ENCODE measurements at regions not wholly inside any gene's neighbourhood (a gene's known extent, or its start where the extent isn't known, plus 50 kb on each side); places are given as distances from the start of the nearest gene placed in this dataset.

DNA sequence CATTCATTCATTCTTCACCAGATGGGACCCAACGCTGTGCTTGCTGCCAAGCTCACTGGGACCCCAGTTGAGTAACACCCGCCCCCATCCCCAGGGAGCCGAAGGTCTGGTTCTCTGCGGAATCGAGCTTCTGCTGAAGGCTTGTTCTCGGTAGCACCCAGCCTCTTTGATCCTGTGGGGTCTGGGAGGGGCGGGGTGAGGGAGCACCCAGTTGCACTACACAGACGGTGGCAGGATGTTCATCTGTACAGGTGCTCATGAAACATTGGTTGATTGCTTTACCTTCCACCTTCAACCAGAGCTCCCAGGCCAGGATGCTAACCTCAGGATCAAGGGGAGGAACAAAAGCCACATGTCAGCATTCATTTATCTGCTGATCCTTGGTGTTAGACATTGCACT is 77.7 kb upstream of the RGMA start:
- DNase-seq (ENCODE audit: low read depth in 2 of 2) = no peak

DNA sequence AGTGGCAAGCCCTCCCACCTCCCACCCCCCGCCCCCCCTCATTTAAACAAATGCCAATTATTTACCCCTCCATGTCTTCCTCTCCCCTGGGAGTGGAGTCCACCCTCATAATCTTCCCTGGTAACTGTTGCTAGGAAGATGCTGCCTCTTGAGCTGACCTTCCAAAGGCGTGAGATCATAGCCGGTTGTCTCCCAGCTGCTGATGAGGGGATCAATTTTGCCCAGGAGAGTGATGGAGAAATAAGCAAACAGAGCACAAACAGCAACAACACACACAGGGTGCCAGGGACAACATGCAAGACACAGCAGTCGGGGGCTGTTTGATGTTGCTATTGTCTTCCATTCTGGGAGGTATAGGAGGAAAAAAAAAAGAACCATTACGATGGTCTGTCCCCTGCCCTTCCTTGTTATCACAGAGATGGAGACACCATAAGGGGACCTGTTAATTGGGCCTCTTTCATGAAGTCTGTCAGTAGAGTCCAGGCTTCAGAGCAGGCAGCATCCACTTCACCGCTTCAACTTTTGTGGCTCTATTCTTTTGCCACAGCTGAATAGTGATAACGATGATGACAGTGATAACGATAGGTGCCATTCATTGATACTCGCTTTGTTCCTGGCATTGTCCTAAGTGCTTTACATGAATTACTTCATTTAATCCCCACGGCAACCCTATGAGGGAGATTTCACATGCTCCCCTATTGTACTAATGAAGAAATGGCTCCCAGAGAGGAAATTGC is 76.9 kb upstream of the RGMA start:
- no peak for DNase-seq (ENCODE audit: low read depth in 2 of 2)

- DNase-seq (ENCODE audit: low read depth in 2 of 2) = no peak
Measured at GRCh38 chr15:93164409-93164808, 75.4 kb upstream of the RGMA start.

- DNase-seq (ENCODE audit: low read depth in 2 of 2) = no peak
Measured at GRCh38 chr15:93162560-93162959, 73.5 kb upstream of the RGMA start.

- no peak for DNase-seq (ENCODE audit: low read depth in 2 of 2)
Measured at GRCh38 chr15:93159930-93160329, 70.9 kb upstream of the RGMA start.

- DNase-seq (ENCODE audit: low read depth in 2 of 2) = no peak
Measured at GRCh38 chr15:93158097-93158900, 69.3 kb upstream of the RGMA start.

DNA sequence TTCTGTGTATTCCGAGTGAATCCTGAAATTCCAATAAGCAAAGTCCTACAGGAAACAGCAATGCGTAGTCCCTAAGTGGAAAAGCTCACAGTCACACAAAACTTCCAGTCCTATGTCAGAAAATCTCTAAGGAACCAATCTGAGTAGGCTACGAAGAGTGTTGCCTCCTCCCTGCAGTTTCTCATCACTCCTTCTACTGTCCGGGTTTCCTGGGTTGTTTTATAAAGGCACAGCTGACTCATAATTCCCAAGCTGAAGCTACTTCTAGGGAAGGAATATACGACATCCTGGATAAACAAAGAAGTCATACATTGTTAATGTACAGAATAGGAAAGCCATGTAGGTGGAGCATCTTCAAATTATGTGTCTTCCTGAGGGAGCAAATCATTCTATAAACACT is 65.7 kb upstream of the RGMA start:
- DNase-seq (ENCODE audit: low read depth in 2 of 2) = no peak

DNA sequence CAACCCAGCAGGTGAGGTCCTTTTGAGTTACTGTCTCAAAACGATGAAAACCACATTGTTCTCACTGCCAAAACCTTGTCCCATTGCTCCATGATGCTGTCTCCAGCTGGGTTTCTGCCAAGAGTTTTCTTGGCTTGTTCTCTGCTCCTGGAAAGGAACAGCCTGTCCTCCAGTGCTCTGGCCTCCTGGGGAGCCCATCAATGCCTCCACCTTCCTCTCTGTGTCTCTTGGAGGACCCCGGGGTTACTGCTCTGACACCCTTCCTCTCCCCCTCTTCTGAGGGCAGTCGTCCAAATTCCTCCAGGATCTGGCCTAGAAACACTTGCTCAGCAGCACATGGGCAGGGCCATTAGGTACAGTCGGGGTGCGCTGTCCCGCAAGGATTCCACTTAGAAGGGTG is 63.9 kb upstream of the RGMA start:
- DNase-seq (ENCODE audit: low read depth in 2 of 2) = no peak

DNA sequence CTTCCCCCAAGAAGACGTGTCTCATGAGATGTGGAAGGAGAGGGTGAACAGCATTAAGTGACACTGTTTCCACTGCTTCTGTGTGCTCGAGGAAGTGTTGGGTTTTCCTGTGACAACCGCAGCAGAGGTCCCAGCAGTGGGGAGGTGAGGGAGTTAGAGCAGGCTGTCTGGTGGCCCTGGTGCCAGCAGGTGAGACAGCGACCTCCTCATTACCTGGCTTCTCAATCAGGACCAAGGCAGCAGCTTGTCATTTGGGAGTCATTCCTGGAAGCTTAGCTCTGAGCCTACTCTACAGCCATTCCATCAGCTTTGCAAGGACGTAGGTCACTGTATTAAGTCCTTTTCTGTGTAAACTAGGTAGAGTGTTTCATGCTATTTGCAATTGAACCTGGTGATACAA is 63.3 kb upstream of the RGMA start:
- DNase-seq (ENCODE audit: low read depth in 2 of 2) = peak; percentile 18 to 43

DNA sequence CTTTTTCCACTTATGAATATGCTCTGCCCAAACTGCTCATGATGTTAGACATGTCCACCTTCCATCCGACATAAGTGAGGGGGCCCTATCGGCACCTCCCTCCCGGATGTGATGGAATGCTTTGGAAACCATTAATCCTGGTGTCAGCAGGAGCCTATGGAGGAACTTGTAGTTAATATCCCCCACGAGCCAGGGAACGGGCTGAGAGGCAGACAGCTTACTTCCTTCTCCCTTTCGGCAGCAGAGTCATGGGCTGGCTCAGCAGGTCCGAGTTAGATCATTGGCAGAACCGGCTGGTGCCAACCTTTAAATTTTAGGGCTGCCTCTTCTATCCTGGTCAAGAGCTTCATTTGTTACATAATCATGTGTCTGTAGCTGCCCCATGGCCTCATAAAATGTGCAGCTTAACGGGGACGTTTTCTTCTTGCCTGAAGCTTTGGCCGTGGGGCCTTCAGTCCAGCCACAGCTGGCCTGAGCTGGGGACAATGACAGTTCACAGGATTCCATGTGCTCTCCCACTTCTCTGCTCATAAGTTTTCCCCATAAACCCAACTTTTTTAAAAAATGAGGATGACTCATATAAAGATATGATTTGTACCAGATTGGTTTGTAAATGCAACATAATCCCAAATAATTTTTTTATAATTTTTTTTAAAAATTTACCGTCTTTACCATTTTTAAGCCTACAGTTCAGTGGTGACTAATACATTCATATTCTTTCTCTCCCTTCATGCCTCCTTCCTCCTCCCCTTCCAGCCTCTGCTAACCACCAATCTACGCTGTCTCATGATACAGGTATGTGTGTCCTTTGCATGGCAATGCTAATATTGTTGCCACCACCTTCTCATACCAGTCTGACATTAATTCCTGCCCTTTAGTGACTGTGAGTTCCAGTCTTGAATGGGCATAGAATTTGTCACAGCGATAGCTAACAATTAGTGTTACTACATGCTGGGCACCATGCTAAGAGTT is 62.2 kb upstream of the RGMA start:
- DNase-seq (ENCODE audit: low read depth in 2 of 2) = no peak

- DNase-seq (ENCODE audit: low read depth in 2 of 2) = no peak
Measured at GRCh38 chr15:93146601-93147000, 57.6 kb upstream of the RGMA start.

GRCh38 chr15:93146196-93146595 is 57.2 kb upstream of the RGMA start:
- DNase-seq (ENCODE audit: low read depth in 2 of 2) = no peak

GRCh38 chr15:93144463-93145236 is 55.6 kb upstream of the RGMA start:
- no peak for DNase-seq (ENCODE audit: low read depth in 2 of 2)

DNA sequence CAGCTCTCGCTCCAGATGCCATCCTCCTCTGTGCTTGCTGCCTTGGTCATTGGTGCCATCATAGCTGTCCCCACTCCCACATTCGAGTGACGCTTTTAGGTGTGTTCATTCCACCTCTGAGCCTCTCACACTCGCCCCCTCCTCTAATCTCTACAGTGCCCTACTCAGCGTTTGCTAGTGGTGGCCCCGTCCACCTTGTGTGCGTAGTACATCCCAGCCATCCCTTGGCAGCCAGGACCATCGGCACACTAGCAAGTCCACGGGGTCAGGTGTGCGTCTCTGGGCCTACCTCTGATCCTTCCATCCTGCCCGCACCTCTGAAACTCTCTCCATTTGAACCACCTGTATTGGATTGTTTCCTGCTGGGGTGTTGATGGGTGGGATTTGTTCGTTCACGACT is 54.2 kb upstream of the RGMA start:
- DNase-seq (ENCODE audit: low read depth in 2 of 2) = no peak

DNA sequence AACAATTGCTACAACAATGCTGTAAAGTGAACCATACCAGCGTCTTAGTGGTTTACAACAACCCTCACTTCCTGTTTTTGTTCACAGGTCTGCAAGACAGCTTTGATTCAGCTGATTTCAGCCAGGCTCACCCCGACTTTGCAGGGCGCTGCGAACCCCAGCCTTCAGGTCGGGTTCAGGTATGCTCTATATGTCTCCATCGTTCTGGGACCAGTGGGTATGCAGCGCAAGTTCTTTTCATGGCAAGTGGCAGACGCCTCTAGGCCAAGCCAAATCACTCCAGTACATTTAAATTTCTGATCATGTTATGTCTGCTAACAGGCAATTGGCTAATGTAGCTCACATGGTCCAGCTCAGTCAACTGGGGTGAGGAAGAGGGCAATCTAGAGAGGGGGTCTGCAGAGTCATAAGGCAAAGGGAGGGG is 52.4 kb upstream of the RGMA start:
- DNase-seq (ENCODE audit: low read depth in 2 of 2) = peak in 1 of 2 donors; percentile 9

DNA sequence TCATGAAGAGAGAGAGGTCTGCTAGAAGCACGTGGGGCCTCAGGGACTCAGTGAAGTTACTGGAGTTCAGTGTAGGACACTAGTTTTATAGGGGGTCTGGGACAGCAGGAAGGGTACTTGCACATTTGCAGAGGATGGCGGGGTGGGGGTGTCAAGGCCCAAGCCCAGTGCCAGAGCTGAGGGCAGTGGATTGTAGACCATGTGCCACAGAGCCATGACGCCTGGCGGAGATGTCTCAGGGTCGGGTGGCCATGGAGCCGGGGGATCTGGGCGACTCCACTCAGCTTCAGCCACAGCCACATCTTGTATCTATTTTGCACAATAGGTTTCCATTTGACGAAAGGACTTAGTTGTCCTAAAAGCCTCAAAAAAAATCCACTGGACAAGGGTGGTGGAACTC is 50.4 kb upstream of the RGMA start:
- no peak for DNase-seq (ENCODE audit: low read depth in 2 of 2)

- no peak for DNase-seq (ENCODE audit: low read depth in 2 of 2)
Measured at GRCh38 chr15:93138681-93139250, 49.8 kb upstream of the RGMA start.

All from activated CD8-positive, alpha-beta memory T cell treated with anti-CD3 and anti-CD28 coated beads for 4 hours (primary cell).